ENCODE measurements at regions not wholly inside any gene's neighbourhood (a gene's known extent, or its start where the extent isn't known, plus 50 kb on each side); places are given as distances from the start of the nearest gene placed in this dataset.

GRCh38 chr7:117997862-117998825 is 124.9 kb upstream of the CTTNBP2 start:
- H3K27me3 ChIP-seq (ENCODE audit: control insufficient read depth, extremely low read depth, insufficient read depth, low read length), result no peaks in the 10 kb centered on the region
- no peaks in the 10 kb centered on the region for H3K9me1 ChIP-seq (ENCODE audit: control insufficient read depth, extremely low read depth, insufficient read depth, low read length)
- H3K9ac ChIP-seq (ENCODE audit: control insufficient read depth, extremely low read depth, insufficient read depth, low read length), result peak overlapping the region; percentile 20
- no peaks in the 10 kb centered on the region for H3K9me3 ChIP-seq (ENCODE audit: control insufficient read depth, low read depth, low read length)
- H3K4me1 ChIP-seq (ENCODE audit: control insufficient read depth, extremely low read depth, insufficient read depth, low read length), result peaks cover 31% of the 10 kb centered on the region
- peak overlapping the region; percentile 62 for H2AFZ ChIP-seq (ENCODE audit: control insufficient read depth, low read length)
- FAIRE-seq (peak; percentile 60), DNase-seq (ENCODE audit: low read depth, low spot score) (no peak)
- no peaks in the 10 kb centered on the region for H3K36me3 ChIP-seq (ENCODE audit: control insufficient read depth in 2 of 2, extremely low read depth in 1 of 2, insufficient read depth in 2 of 2, low read length in 2 of 2)
- peak overlapping the region in 2 of 3 experiments; percentile 22 to 26 for H3K4me3 ChIP-seq (ENCODE audit: control insufficient read depth in 2 of 3, extremely low read depth in 1 of 3, insufficient read depth in 2 of 3, low read depth in 1 of 3, low read length in 3 of 3)
- peak overlapping the region; percentile 70 for H3K27ac ChIP-seq (ENCODE audit: control insufficient read depth, insufficient read depth, low read length)
- H3K79me2 ChIP-seq (ENCODE audit: control insufficient read depth, insufficient read depth, low read length), result no peaks in the 10 kb centered on the region
- H4K20me1 ChIP-seq (ENCODE audit: control insufficient read depth, extremely low read depth, insufficient read depth, low read length), result no peaks in the 10 kb centered on the region
- TF ChIP-seq EZH2 (IDR thresholded peaks at IDR 0.05; ENCODE audit: low read length), result no peak
- no peak for TF ChIP-seq CTCF (optimal IDR thresholded peaks at IDR 0.05 in 1 of 3, IDR thresholded peaks at IDR 0.05 in 1 of 3, conservative IDR thresholded peaks at IDR 0.05 in 1 of 3; ENCODE audit: extremely low read depth in 1 of 3, insufficient read depth in 2 of 3, low read length in 3 of 3)
- H3K4me2 ChIP-seq (ENCODE audit: control insufficient read depth, extremely low read depth, insufficient read depth, low read depth, low read length), result peak overlapping the region; percentile 77
- dilution Hi-C loops (cut with MboI; ENCODE audit: extremely low pct_ligation_motif_present, low sequenced_read_pairs), result no loop called here

GRCh38 chr7:118000480-118001202 is 127.4 kb upstream of the CTTNBP2 start:
- no peaks in the 10 kb centered on the region for H3K79me2 ChIP-seq (ENCODE audit: control insufficient read depth, insufficient read depth, low read length)
- no peaks in the 10 kb centered on the region for H3K9me1 ChIP-seq (ENCODE audit: control insufficient read depth, extremely low read depth, insufficient read depth, low read length)
- H3K36me3 ChIP-seq (ENCODE audit: control insufficient read depth in 2 of 2, extremely low read depth in 1 of 2, insufficient read depth in 2 of 2, low read length in 2 of 2), result no peaks in the 10 kb centered on the region
- no peak overlapping the region for H3K27ac ChIP-seq (ENCODE audit: control insufficient read depth, insufficient read depth, low read length)
- H3K4me1 ChIP-seq (ENCODE audit: control insufficient read depth, extremely low read depth, insufficient read depth, low read length), result peaks cover 31% of the 10 kb centered on the region
- no peak overlapping the region for H3K4me2 ChIP-seq (ENCODE audit: control insufficient read depth, extremely low read depth, insufficient read depth, low read depth, low read length)
- dilution Hi-C loops (cut with MboI; ENCODE audit: extremely low pct_ligation_motif_present, low sequenced_read_pairs), result no loop called here
- DNase-seq (ENCODE audit: low read depth, low spot score), result no peak
- no peak overlapping the region for H2AFZ ChIP-seq (ENCODE audit: control insufficient read depth, low read length)
- no peaks in the 10 kb centered on the region for H3K9me3 ChIP-seq (ENCODE audit: control insufficient read depth, low read depth, low read length)
- H3K9ac ChIP-seq (ENCODE audit: control insufficient read depth, extremely low read depth, insufficient read depth, low read length), result no peak overlapping the region
- H4K20me1 ChIP-seq (ENCODE audit: control insufficient read depth, extremely low read depth, insufficient read depth, low read length), result no peaks in the 10 kb centered on the region
- FAIRE-seq, result no peak
- no peaks in the 10 kb centered on the region for H3K27me3 ChIP-seq (ENCODE audit: control insufficient read depth, extremely low read depth, insufficient read depth, low read length)
- TF ChIP-seq CTCF (optimal IDR thresholded peaks at IDR 0.05 in 1 of 3, IDR thresholded peaks at IDR 0.05 in 1 of 3, conservative IDR thresholded peaks at IDR 0.05 in 1 of 3; ENCODE audit: extremely low read depth in 1 of 3, insufficient read depth in 2 of 3, low read length in 3 of 3) (no peak), EZH2 (IDR thresholded peaks at IDR 0.05; ENCODE audit: low read length) (no peak)
- H3K4me3 ChIP-seq (ENCODE audit: control insufficient read depth in 2 of 3, extremely low read depth in 1 of 3, insufficient read depth in 2 of 3, low read depth in 1 of 3, low read length in 3 of 3), result no peak overlapping the region

All from keratinocyte (primary cell).